GM12874 (cell line): ENCODE measurements at regions not wholly inside any gene's neighbourhood (a gene's known extent, or its start where the extent isn't known, plus 50 kb on each side); places are given as distances from the start of the nearest gene placed in this dataset.

Experiments used
- TF ChIP-seq, protein P1 (sequence below): IDR thresholded peaks from 2 replicates; pipeline ENCODE4 v1.5.1; 2011; ENCODE audit warnings: low read depth, mild to moderate bottlenecking, control low read depth, low read length, moderate library complexity; ENCODE audit not compliant: insufficient read depth

DNA sequence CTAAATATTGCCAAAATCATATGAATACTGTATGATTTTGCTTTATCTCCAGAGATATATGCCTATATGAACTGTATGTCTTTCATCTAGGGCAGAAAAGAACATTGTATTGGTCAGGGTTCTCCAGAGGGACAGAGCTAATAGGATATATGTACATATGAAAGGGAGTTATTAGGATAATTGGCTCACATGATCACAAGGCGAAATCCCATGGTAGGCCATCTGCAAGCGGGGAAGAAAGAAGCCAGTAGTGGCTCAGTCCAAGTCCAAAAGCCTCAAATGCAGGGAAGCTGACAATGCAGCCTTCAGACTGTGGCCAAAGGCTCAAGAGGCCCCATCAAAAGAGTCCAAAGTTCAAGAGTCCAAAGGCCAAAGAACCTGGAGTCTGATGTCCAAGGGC is 209.9 kb downstream of the RNF144A start:
- TF ChIP-seq, protein P1, sequence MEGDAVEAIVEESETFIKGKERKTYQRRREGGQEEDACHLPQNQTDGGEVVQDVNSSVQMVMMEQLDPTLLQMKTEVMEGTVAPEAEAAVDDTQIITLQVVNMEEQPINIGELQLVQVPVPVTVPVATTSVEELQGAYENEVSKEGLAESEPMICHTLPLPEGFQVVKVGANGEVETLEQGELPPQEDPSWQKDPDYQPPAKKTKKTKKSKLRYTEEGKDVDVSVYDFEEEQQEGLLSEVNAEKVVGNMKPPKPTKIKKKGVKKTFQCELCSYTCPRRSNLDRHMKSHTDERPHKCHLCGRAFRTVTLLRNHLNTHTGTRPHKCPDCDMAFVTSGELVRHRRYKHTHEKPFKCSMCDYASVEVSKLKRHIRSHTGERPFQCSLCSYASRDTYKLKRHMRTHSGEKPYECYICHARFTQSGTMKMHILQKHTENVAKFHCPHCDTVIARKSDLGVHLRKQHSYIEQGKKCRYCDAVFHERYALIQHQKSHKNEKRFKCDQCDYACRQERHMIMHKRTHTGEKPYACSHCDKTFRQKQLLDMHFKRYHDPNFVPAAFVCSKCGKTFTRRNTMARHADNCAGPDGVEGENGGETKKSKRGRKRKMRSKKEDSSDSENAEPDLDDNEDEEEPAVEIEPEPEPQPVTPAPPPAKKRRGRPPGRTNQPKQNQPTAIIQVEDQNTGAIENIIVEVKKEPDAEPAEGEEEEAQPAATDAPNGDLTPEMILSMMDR, result no peak

DNA sequence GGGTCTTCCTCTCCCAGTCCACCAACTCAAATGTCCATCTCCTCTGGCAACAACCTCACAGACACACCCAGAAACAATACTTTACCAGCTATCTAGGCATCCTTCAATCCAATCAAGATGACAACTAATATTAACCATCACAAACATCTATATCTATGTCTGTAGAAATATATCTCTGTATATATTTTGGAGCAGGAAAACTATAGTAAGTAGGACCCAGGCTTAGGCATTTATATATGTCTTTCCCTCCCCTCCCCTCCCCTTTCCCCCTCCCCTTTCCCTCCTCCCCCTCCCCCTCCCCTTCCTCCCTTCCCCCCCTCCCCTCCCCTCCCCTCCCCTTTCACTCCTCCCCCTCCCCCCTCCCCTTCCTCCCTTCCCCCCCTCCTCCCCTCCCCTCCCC is 210.5 kb downstream of the RNF144A start:
- TF ChIP-seq, protein P1, result no peak

- TF ChIP-seq, protein P1, result no peak
Observed at GRCh38 chr2:7131261-7131660, 214.0 kb downstream of the RNF144A start.

GRCh38 chr2:7132753-7133152 is 215.5 kb downstream of the RNF144A start:
- TF ChIP-seq, protein P1, result no peak

- TF ChIP-seq, protein P1, result peak; percentile 38; the same call in 1 of the 2 replicates
Observed at GRCh38 chr2:7133521-7133920, 216.3 kb downstream of the RNF144A start.

GRCh38 chr2:7140306-7140705 is 223.1 kb downstream of the RNF144A start:
- TF ChIP-seq, protein P1, result no peak

DNA sequence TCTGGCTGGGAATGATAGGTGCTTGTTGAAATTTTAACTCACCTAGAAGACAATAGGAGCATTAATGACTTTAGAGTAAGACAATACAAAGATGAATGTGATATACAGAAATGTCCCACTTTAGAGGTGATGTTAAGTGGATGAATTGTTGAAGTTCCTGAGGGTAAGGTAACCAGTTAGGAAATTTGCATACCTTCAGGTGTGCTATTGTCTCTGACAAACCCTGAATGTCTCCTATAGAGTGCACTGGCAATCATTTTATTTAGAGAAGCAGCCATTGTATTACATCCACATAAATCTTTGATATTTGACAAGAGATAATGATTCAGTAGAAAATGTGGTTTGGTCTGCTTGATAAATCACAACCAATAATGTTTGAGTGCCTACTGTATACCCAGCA is 228.5 kb downstream of the RNF144A start:
- TF ChIP-seq, protein P1, result no peak

DNA sequence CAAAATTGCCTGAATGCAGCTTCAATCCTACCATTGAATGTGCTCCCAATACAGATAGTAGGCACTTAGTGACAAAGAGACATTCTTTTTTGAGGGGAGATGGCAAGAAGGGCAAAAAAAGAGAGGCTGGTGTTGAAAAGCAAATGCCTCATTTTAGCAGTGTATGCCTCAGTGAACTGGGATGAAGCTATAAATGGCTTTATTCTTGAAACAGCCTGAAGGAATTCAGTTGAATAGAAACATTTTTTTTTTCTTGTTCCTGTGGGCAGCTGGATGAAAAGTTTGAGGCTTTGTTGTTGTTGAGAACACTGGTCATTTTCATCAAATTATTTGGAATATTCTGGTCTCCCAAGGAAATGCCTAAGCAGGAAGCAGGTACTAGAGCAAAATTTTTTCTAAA is 228.9 kb downstream of the RNF144A start:
- TF ChIP-seq, protein P1, result no peak
